ENCODE measurements at regions not wholly inside any gene's neighbourhood (a gene's known extent, or its start where the extent isn't known, plus 50 kb on each side); places are given as distances from the start of the nearest gene placed in this dataset.
"Not testable (repeated sequence)": the region's sequence is repeated elsewhere in the genome, so short reads cannot be mapped to it uniquely, and the experiment has no call there.

- DNase-seq (ENCODE audit: low read depth, low spot score); H3K4me3 ChIP-seq (ENCODE audit: insufficient read length, low read depth); H3K9me3 ChIP-seq (ENCODE audit: insufficient read depth, low read length); H3K4me1 ChIP-seq (ENCODE audit: insufficient read depth, insufficient read length); H3K36me3 ChIP-seq (ENCODE audit: insufficient read depth, insufficient read length, low read length); H3K27me3 ChIP-seq (ENCODE audit: insufficient read depth, insufficient read length); H3K9ac ChIP-seq (ENCODE audit: insufficient read length, low read depth): not testable (repeated sequence)
These were observed 116.1 kb upstream of the GJE1 start for GRCh38 chr6:142016666-142017065.

GRCh38 chr6:142015463-142015862, 117.3 kb upstream of the GJE1 start:
- DNase-seq (ENCODE audit: low read depth, low spot score); H3K4me3 ChIP-seq (ENCODE audit: insufficient read length, low read depth); H3K9ac ChIP-seq (ENCODE audit: insufficient read length, low read depth); H3K9me3 ChIP-seq (ENCODE audit: insufficient read depth, low read length); H3K27me3 ChIP-seq (ENCODE audit: insufficient read depth, insufficient read length); H3K4me1 ChIP-seq (ENCODE audit: insufficient read depth, insufficient read length); H3K36me3 ChIP-seq (ENCODE audit: insufficient read depth, insufficient read length, low read length): not testable (repeated sequence)

- no peak for TF ChIP-seq ZNF274 (IDR thresholded peaks at IDR 0.05; ENCODE audit: low read depth, low read length)
- no peak for TF ChIP-seq SUZ12 (IDR thresholded peaks at IDR 0.05; ENCODE audit: extremely low read depth, insufficient read depth, insufficient read length)
- TF ChIP-seq YY1 (IDR thresholded peaks at IDR 0.05; ENCODE audit: insufficient read depth, insufficient read length): no peak
- Histone ChIP-seq H3K4me1 (ENCODE audit: insufficient read depth, insufficient read length) (no peaks in the 10 kb centered on the region), H3K9ac (ENCODE audit: insufficient read length, low read depth) (no peak overlapping the region), H3K9me3 (ENCODE audit: insufficient read depth, low read length) (no peaks in the 10 kb centered on the region), H3K36me3 (ENCODE audit: insufficient read depth, insufficient read length, low read length) (no peaks in the 10 kb centered on the region), H3K4me3 (ENCODE audit: insufficient read length, low read depth) (no peak overlapping the region), H3K27me3 (ENCODE audit: insufficient read depth, insufficient read length) (no peaks in the 10 kb centered on the region)
- no peak for DNase-seq (ENCODE audit: low read depth, low spot score)
These were observed 117.7 kb upstream of the GJE1 start for GRCh38 chr6:142015011-142015410.

- Histone ChIP-seq H3K9me3 (ENCODE audit: insufficient read depth, low read length) (no peaks in the 10 kb centered on the region), H3K27me3 (ENCODE audit: insufficient read depth, insufficient read length) (no peaks in the 10 kb centered on the region), H3K4me1 (ENCODE audit: insufficient read depth, insufficient read length) (no peaks in the 10 kb centered on the region), H3K4me3 (ENCODE audit: insufficient read length, low read depth) (no peak overlapping the region), H3K9ac (ENCODE audit: insufficient read length, low read depth) (no peak overlapping the region), H3K36me3 (ENCODE audit: insufficient read depth, insufficient read length, low read length) (no peaks in the 10 kb centered on the region)
- DNase-seq (ENCODE audit: low read depth, low spot score): no peak
- no peak for TF ChIP-seq ZNF274 (IDR thresholded peaks at IDR 0.05; ENCODE audit: low read depth, low read length)
- TF ChIP-seq YY1 (IDR thresholded peaks at IDR 0.05; ENCODE audit: insufficient read depth, insufficient read length): no peak
- TF ChIP-seq SUZ12 (IDR thresholded peaks at IDR 0.05; ENCODE audit: extremely low read depth, insufficient read depth, insufficient read length): no peak
These were observed 118.2 kb upstream of the GJE1 start for GRCh38 chr6:142014515-142014914.

- no peak for DNase-seq (ENCODE audit: low read depth, low spot score)
- Histone ChIP-seq H3K9ac (ENCODE audit: insufficient read length, low read depth) (no peak overlapping the region), H3K27me3 (ENCODE audit: insufficient read depth, insufficient read length) (no peaks in the 10 kb centered on the region), H3K9me3 (ENCODE audit: insufficient read depth, low read length) (no peaks in the 10 kb centered on the region; the same call in 1 of the 2 replicates), H3K4me3 (ENCODE audit: insufficient read length, low read depth) (no peak overlapping the region), H3K36me3 (ENCODE audit: insufficient read depth, insufficient read length, low read length) (no peaks in the 10 kb centered on the region), H3K4me1 (ENCODE audit: insufficient read depth, insufficient read length) (no peaks in the 10 kb centered on the region)
- TF ChIP-seq YY1 (IDR thresholded peaks at IDR 0.05; ENCODE audit: insufficient read depth, insufficient read length): no peak
- TF ChIP-seq SUZ12 (IDR thresholded peaks at IDR 0.05; ENCODE audit: extremely low read depth, insufficient read depth, insufficient read length): no peak
- TF ChIP-seq ZNF274 (IDR thresholded peaks at IDR 0.05; ENCODE audit: low read depth, low read length): no peak
These were observed 118.7 kb upstream of the GJE1 start for GRCh38 chr6:142013875-142014495.

GRCh38 chr6:142013287-142013686, 119.4 kb upstream of the GJE1 start:
- Histone ChIP-seq H3K4me1 (ENCODE audit: insufficient read depth, insufficient read length) (no peaks in the 10 kb centered on the region), H3K36me3 (ENCODE audit: insufficient read depth, insufficient read length, low read length) (no peaks in the 10 kb centered on the region), H3K27me3 (ENCODE audit: insufficient read depth, insufficient read length) (no peaks in the 10 kb centered on the region), H3K9ac (ENCODE audit: insufficient read length, low read depth) (no peak overlapping the region), H3K9me3 (ENCODE audit: insufficient read depth, low read length) (no peaks in the 10 kb centered on the region; the same call in 1 of the 2 replicates), H3K4me3 (ENCODE audit: insufficient read length, low read depth) (no peak overlapping the region)
- TF ChIP-seq ZNF274 (IDR thresholded peaks at IDR 0.05; ENCODE audit: low read depth, low read length) (no peak), SUZ12 (IDR thresholded peaks at IDR 0.05; ENCODE audit: extremely low read depth, insufficient read depth, insufficient read length) (no peak), YY1 (IDR thresholded peaks at IDR 0.05; ENCODE audit: insufficient read depth, insufficient read length) (no peak)
- no peak for DNase-seq (ENCODE audit: low read depth, low spot score)

GRCh38 chr6:142011775-142012174, 121.0 kb upstream of the GJE1 start:
- TF ChIP-seq YY1 (IDR thresholded peaks at IDR 0.05; ENCODE audit: insufficient read depth, insufficient read length): no peak
- no peak for TF ChIP-seq ZNF274 (IDR thresholded peaks at IDR 0.05; ENCODE audit: low read depth, low read length)
- no peak for TF ChIP-seq SUZ12 (IDR thresholded peaks at IDR 0.05; ENCODE audit: extremely low read depth, insufficient read depth, insufficient read length)
- Histone ChIP-seq H3K9me3 (ENCODE audit: insufficient read depth, low read length) (no peaks in the 10 kb centered on the region; the same call in 1 of the 2 replicates), H3K9ac (ENCODE audit: insufficient read length, low read depth) (no peak overlapping the region), H3K4me3 (ENCODE audit: insufficient read length, low read depth) (no peak overlapping the region), H3K4me1 (ENCODE audit: insufficient read depth, insufficient read length) (no peaks in the 10 kb centered on the region), H3K36me3 (ENCODE audit: insufficient read depth, insufficient read length, low read length) (no peaks in the 10 kb centered on the region), H3K27me3 (ENCODE audit: insufficient read depth, insufficient read length) (no peaks in the 10 kb centered on the region)
- no peak for DNase-seq (ENCODE audit: low read depth, low spot score)

GRCh38 chr6:142011156-142011555, 121.6 kb upstream of the GJE1 start:
- TF ChIP-seq YY1 (IDR thresholded peaks at IDR 0.05; ENCODE audit: insufficient read depth, insufficient read length) (no peak), SUZ12 (IDR thresholded peaks at IDR 0.05; ENCODE audit: extremely low read depth, insufficient read depth, insufficient read length) (no peak), ZNF274 (IDR thresholded peaks at IDR 0.05; ENCODE audit: low read depth, low read length) (no peak)
- no peaks in the 10 kb centered on the region for H3K36me3 ChIP-seq (ENCODE audit: insufficient read depth, insufficient read length, low read length)
- no peaks in the 10 kb centered on the region; the same call in 1 of the 2 replicates for H3K9me3 ChIP-seq (ENCODE audit: insufficient read depth, low read length)
- no peak overlapping the region for H3K4me3 ChIP-seq (ENCODE audit: insufficient read length, low read depth)
- H3K4me1 ChIP-seq (ENCODE audit: insufficient read depth, insufficient read length): no peaks in the 10 kb centered on the region
- DNase-seq (ENCODE audit: low read depth, low spot score): no peak
- H3K27me3 ChIP-seq (ENCODE audit: insufficient read depth, insufficient read length): no peaks in the 10 kb centered on the region
- no peak overlapping the region for H3K9ac ChIP-seq (ENCODE audit: insufficient read length, low read depth)
